ENCODE measurements at regions not wholly inside any gene's neighbourhood (a gene's known extent, or its start where the extent isn't known, plus 50 kb on each side); places are given as distances from the start of the nearest gene placed in this dataset.

DNA sequence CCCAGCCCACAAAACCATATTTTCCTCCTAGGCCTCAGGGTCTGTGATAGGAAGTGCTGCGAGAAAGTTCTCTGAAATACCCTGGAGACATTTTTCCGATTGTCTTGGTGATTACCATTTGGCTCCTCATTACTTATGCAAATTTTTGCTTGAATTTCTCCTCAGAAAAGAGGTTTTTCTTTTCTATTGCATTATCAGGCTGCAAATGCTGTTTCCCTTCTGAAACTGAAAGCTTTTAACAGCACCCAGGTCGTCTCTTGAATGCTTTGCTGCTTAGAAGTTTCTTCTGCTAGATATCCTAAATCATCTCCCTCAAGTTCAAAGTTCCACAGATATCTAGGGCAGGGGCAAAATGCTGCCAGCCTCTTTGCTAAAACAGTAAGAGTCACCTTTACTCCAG, 434.2 kb downstream of the PCDH20 start:
- intact Hi-C loops (cut with micrococcal nuclease) = no loop called here
- Mint-ChIP-seq H3K27me3 (ENCODE audit: low read depth in 2 of 2) (no peaks in the 10 kb centered on the region), H3K4me1 (no peaks in the 10 kb centered on the region), H3K9me3 (peaks cover 7 to 14% of the 10 kb centered on the region in 2 donors), H3K27ac (no peak overlapping the region), H3K4me3 (no peak overlapping the region), H3K36me3 (no peaks in the 10 kb centered on the region)
- Histone ChIP-seq H3K4me3 (ENCODE audit: low read length) (no peak overlapping the region), H3K36me3 (ENCODE audit: control insufficient read depth, insufficient read depth, low read length) (no peaks in the 10 kb centered on the region), H3K27me3 (ENCODE audit: control insufficient read depth, insufficient read depth, low read length) (no peaks in the 10 kb centered on the region), H3K4me1 (ENCODE audit: control insufficient read depth, insufficient read depth, low read length) (no peaks in the 10 kb centered on the region), H3K9me3 (ENCODE audit: control insufficient read depth, insufficient read depth, low read length) (peaks cover 2% of the 10 kb centered on the region), H3K27ac (ENCODE audit: low read length) (no peak overlapping the region)
- ATAC-seq (no peak), DNase-seq (no peak)
- TF ChIP-seq, protein P1, sequence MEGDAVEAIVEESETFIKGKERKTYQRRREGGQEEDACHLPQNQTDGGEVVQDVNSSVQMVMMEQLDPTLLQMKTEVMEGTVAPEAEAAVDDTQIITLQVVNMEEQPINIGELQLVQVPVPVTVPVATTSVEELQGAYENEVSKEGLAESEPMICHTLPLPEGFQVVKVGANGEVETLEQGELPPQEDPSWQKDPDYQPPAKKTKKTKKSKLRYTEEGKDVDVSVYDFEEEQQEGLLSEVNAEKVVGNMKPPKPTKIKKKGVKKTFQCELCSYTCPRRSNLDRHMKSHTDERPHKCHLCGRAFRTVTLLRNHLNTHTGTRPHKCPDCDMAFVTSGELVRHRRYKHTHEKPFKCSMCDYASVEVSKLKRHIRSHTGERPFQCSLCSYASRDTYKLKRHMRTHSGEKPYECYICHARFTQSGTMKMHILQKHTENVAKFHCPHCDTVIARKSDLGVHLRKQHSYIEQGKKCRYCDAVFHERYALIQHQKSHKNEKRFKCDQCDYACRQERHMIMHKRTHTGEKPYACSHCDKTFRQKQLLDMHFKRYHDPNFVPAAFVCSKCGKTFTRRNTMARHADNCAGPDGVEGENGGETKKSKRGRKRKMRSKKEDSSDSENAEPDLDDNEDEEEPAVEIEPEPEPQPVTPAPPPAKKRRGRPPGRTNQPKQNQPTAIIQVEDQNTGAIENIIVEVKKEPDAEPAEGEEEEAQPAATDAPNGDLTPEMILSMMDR (IDR thresholded peaks at IDR 0.05) = no peak
- WGBS (ENCODE audit: insufficient coverage) = 85% methylated on average over 3 of the region's 3 CpGs

DNA sequence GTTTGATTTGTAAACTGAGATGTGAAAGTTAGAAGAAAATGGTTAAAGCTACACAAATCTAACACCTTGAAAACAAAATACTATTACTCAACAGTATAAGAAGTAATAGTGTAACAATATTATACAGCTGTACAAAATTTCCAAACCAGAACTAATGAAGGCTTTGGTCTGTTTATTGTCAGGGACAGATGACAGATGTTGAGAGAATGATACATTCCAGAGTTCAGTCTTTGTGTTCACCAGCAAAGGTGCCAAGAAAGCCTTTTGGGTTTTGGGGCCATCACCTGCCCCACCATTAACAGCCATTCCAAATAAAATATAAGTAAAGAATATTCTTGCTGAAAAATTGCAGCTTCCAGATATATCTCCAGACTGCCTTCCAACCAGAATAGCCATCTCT, 439.3 kb downstream of the PCDH20 start:
- no peak for ATAC-seq
- no peaks in the 10 kb centered on the region for H3K4me1 Mint-ChIP-seq

GRCh38 chr13:60974296-60974695, 441.4 kb downstream of the PCDH20 start:
- H3K27ac Mint-ChIP-seq = no peak overlapping the region
- Histone ChIP-seq H3K36me3 (ENCODE audit: control insufficient read depth, insufficient read depth, low read length) (no peaks in the 10 kb centered on the region), H3K4me1 (ENCODE audit: control insufficient read depth, insufficient read depth, low read length) (no peaks in the 10 kb centered on the region), H3K9me3 (ENCODE audit: control insufficient read depth, insufficient read depth, low read length) (peaks cover 4% of the 10 kb centered on the region), H3K27ac (ENCODE audit: low read length) (no peak overlapping the region), H3K4me3 (ENCODE audit: low read length) (no peak overlapping the region), H3K27me3 (ENCODE audit: control insufficient read depth, insufficient read depth, low read length) (no peaks in the 10 kb centered on the region)
- intact Hi-C loops (cut with micrococcal nuclease) = no loop called here
- ATAC-seq (no peak), DNase-seq (no peak)
- no peaks in the 10 kb centered on the region for H3K27me3 Mint-ChIP-seq (ENCODE audit: low read depth in 2 of 2)
- WGBS (ENCODE audit: insufficient coverage) = 19% methylated on average over 1 of the region's 1 CpG
- TF ChIP-seq, protein P1 (IDR thresholded peaks at IDR 0.05) = no peak
- no peaks in the 10 kb centered on the region for H3K4me1 Mint-ChIP-seq
- H3K9me3 Mint-ChIP-seq = peaks cover 15 to 18% of the 10 kb centered on the region in 2 donors
- H3K4me3 Mint-ChIP-seq = no peak overlapping the region
- H3K36me3 Mint-ChIP-seq = peaks cover 20% of the 10 kb centered on the region

More for the DNA sequence above, 439.3 kb downstream of the PCDH20 start:
- H3K9me3 ChIP-seq (ENCODE audit: control insufficient read depth, insufficient read depth, low read length) = peaks cover 2% of the 10 kb centered on the region
- H3K27ac ChIP-seq (ENCODE audit: low read length) = no peak overlapping the region
- no peaks in the 10 kb centered on the region for H3K27me3 ChIP-seq (ENCODE audit: control insufficient read depth, insufficient read depth, low read length)
- DNase-seq = no peak
- Mint-ChIP-seq H3K27me3 (ENCODE audit: low read depth in 2 of 2) (no peaks in the 10 kb centered on the region), H3K4me3 (no peak overlapping the region), H3K9me3 (peaks cover 9 to 12% of the 10 kb centered on the region in 2 donors), H3K27ac (no peak overlapping the region), H3K36me3 (peaks cover 13% of the 10 kb centered on the region)
- TF ChIP-seq, protein P1 (IDR thresholded peaks at IDR 0.05) = no peak
- no peaks in the 10 kb centered on the region for H3K4me1 ChIP-seq (ENCODE audit: control insufficient read depth, insufficient read depth, low read length)
- H3K4me3 ChIP-seq (ENCODE audit: low read length) = no peak overlapping the region
- intact Hi-C loops (cut with micrococcal nuclease) = no loop called here
- H3K36me3 ChIP-seq (ENCODE audit: control insufficient read depth, insufficient read depth, low read length) = no peaks in the 10 kb centered on the region

DNA sequence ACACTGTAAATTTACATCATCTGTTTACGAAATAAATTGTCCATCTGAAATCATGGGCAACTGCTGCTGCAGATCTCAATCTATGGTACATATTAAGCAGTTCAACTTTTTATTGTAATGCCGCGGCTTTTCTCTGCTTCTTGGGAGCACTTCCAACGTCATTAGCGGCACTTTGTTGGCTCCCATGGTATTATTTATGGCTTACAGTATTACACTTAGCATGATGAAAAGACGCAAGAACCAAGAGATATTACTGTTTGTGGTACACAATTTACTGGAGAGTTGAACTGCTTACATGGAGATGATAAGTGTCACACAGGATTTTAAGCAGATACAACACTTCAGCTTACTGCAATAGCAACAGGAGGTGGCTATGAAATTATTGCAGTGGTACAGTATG, 442.1 kb downstream of the PCDH20 start:
- H3K36me3 ChIP-seq (ENCODE audit: control insufficient read depth, insufficient read depth, low read length) = no peaks in the 10 kb centered on the region
- Mint-ChIP-seq H3K27ac (no peak overlapping the region), H3K36me3 (peaks cover 20% of the 10 kb centered on the region), H3K4me3 (no peak overlapping the region), H3K9me3 (peaks cover 15 to 18% of the 10 kb centered on the region in 2 donors), H3K27me3 (ENCODE audit: low read depth in 2 of 2) (no peaks in the 10 kb centered on the region), H3K4me1 (no peaks in the 10 kb centered on the region)
- H3K9me3 ChIP-seq (ENCODE audit: control insufficient read depth, insufficient read depth, low read length) = peaks cover 4% of the 10 kb centered on the region
- no peak overlapping the region for H3K27ac ChIP-seq (ENCODE audit: low read length)
- H3K4me3 ChIP-seq (ENCODE audit: low read length) = no peak overlapping the region
- TF ChIP-seq, protein P1 (IDR thresholded peaks at IDR 0.05) = no peak
- no peaks in the 10 kb centered on the region for H3K4me1 ChIP-seq (ENCODE audit: control insufficient read depth, insufficient read depth, low read length)
- ATAC-seq (no peak), DNase-seq (no peak)
- intact Hi-C loops (cut with micrococcal nuclease) = no loop called here
- WGBS (ENCODE audit: insufficient coverage) = 92% methylated on average over 6 of the region's 6 CpGs
- H3K27me3 ChIP-seq (ENCODE audit: control insufficient read depth, insufficient read depth, low read length) = no peaks in the 10 kb centered on the region

Measured in natural killer cell (primary cell).